ENCODE measurements at regions not wholly inside any gene's neighbourhood (a gene's known extent, or its start where the extent isn't known, plus 50 kb on each side); places are given as distances from the start of the nearest gene placed in this dataset.

- TF ChIP-seq CREB5 (CRISPR knock-in tag; IDR thresholded peaks at IDR 0.05; ENCODE audit: low read depth), result no peak
- no peak for TF ChIP-seq ZFP30 (CRISPR knock-in tag; IDR thresholded peaks at IDR 0.05)
- TF ChIP-seq RARB (CRISPR knock-in tag; IDR thresholded peaks at IDR 0.05), result no peak
- TF ChIP-seq ARNTL (CRISPR knock-in tag; IDR thresholded peaks at IDR 0.05; ENCODE audit: borderline replicate concordance, low read depth), result no peak
- TF ChIP-seq, protein P1, sequence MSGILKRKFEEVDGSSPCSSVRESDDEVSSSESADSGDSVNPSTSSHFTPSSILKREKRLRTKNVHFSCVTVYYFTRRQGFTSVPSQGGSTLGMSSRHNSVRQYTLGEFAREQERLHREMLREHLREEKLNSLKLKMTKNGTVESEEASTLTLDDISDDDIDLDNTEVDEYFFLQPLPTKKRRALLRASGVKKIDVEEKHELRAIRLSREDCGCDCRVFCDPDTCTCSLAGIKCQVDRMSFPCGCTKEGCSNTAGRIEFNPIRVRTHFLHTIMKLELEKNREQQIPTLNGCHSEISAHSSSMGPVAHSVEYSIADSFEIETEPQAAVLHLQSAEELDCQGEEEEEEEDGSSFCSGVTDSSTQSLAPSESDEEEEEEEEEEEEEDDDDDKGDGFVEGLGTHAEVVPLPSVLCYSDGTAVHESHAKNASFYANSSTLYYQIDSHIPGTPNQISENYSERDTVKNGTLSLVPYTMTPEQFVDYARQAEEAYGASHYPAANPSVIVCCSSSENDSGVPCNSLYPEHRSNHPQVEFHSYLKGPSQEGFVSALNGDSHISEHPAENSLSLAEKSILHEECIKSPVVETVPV (CRISPR knock-in tag; IDR thresholded peaks at IDR 0.05), result no peak
- TF ChIP-seq, protein P2, sequence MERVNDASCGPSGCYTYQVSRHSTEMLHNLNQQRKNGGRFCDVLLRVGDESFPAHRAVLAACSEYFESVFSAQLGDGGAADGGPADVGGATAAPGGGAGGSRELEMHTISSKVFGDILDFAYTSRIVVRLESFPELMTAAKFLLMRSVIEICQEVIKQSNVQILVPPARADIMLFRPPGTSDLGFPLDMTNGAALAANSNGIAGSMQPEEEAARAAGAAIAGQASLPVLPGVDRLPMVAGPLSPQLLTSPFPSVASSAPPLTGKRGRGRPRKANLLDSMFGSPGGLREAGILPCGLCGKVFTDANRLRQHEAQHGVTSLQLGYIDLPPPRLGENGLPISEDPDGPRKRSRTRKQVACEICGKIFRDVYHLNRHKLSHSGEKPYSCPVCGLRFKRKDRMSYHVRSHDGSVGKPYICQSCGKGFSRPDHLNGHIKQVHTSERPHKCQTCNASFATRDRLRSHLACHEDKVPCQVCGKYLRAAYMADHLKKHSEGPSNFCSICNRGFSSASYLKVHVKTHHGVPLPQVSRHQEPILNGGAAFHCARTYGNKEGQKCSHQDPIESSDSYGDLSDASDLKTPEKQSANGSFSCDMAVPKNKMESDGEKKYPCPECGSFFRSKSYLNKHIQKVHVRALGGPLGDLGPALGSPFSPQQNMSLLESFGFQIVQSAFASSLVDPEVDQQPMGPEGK (CRISPR knock-in tag; IDR thresholded peaks at IDR 0.05; ENCODE audit: borderline replicate concordance), result no peak
- TF ChIP-seq ZNF8 (CRISPR knock-in tag; IDR thresholded peaks at IDR 0.05), result no peak
- no peak for TF ChIP-seq TOX (CRISPR knock-in tag; IDR thresholded peaks at IDR 0.05; ENCODE audit: borderline replicate concordance)
- no peak for TF ChIP-seq ZC3H10 (CRISPR knock-in tag; IDR thresholded peaks at IDR 0.05)
- TF ChIP-seq ZFP3 (CRISPR knock-in tag; IDR thresholded peaks at IDR 0.05), result no peak
- TF ChIP-seq PPARA (CRISPR knock-in tag; IDR thresholded peaks at IDR 0.05; ENCODE audit: borderline replicate concordance), result no peak
- no peak for TF ChIP-seq ZNF565 (CRISPR knock-in tag; conservative IDR thresholded peaks at IDR 0.05; ENCODE audit: low read depth)
- no peak for TF ChIP-seq CSDC2 (CRISPR knock-in tag; IDR thresholded peaks at IDR 0.05)
These were observed 49.8 kb upstream of the ZCCHC14 start for GRCh38 chr16:87542531-87543102.
